ENCODE measurements at regions not wholly inside any gene's neighbourhood (a gene's known extent, or its start where the extent isn't known, plus 50 kb on each side); places are given as distances from the start of the nearest gene placed in this dataset.

GRCh38 chr16:66258916-66259845, 107.3 kb upstream of the CDH5 start:
- ChIA-PET CTCF (ENCODE audit: partially characterized antibody) (interaction anchor here (0.5 to 1.8 kb wide), 3 partner anchors 13 to 18 kb away, joined by 3 to 4 read pairs (median 3); no protein-coding TSS in a partner anchor), POLR2A (ENCODE audit: partially characterized antibody) (no interaction called here)
- no peak for FAIRE-seq
- TF ChIP-seq SIRT6 (IDR thresholded peaks at IDR 0.05; ENCODE audit: low read length): no peak
- TF ChIP-seq CTBP2 (IDR thresholded peaks at IDR 0.05; ENCODE audit: borderline replicate concordance, insufficient read depth, insufficient read length, low read length): no peak

More at GRCh38 chr16:66258916-66259845, 107.3 kb upstream of the CDH5 start:
- Histone ChIP-seq H4K20me1 (replicated peaks in 1 of 2; ENCODE audit: control insufficient read depth in 1 of 2, insufficient read depth in 2 of 2, low read length in 2 of 2) (no peaks in the 10 kb centered on the region), H3K4ac (replicated peaks; ENCODE audit: insufficient read length, low read depth, low read length) (no peak overlapping the region), H4K8ac (ENCODE audit: extremely low read depth, insufficient read depth, low read length) (no peak overlapping the region), H2BK12ac (ENCODE audit: low read depth, low read length) (peak overlapping the region; percentile 27; the same call in 1 of the 2 replicates), H2AK5ac (ENCODE audit: low read depth, low read length) (no peak overlapping the region), H3K4me3 (ENCODE audit: extremely low read depth in 1 of 4, insufficient read depth in 2 of 4, low read depth in 3 of 4, low read length in 4 of 4) (no peak overlapping the region), H3K14ac (ENCODE audit: insufficient read length) (no peak overlapping the region), H3K56ac (replicated peaks; ENCODE audit: insufficient read length, low read depth, low read length) (no peak overlapping the region), H2BK15ac (ENCODE audit: low read length) (no peak overlapping the region), H3K79me1 (ENCODE audit: low read depth, low read length) (no peaks in the 10 kb centered on the region), H3K27ac (ENCODE audit: low read depth, low read length) (no peak overlapping the region), H4K91ac (replicated peaks; ENCODE audit: insufficient read length, low read length) (no peak overlapping the region), H3K36me3 (ENCODE audit: control insufficient read depth in 2 of 4, insufficient read depth in 4 of 4, low read length in 3 of 4) (no peaks in the 10 kb centered on the region), H2BK120ac (replicated peaks; ENCODE audit: low read depth, low read length) (no peak overlapping the region), H3K18ac (ENCODE audit: extremely low read depth, low read length) (no peak overlapping the region), H3K4me1 (replicated peaks in 1 of 4; ENCODE audit: control insufficient read depth in 3 of 4, insufficient read depth in 4 of 4, low read length in 3 of 4) (no peaks in the 10 kb centered on the region), H4K5ac (ENCODE audit: insufficient read length, low read depth, low read length) (no peak overlapping the region), H3K23ac (ENCODE audit: insufficient read length) (no peak overlapping the region), H3K9ac (replicated peaks in 1 of 4; ENCODE audit: extremely low read depth in 1 of 4, low read depth in 3 of 4, low read length in 3 of 4) (no peak overlapping the region), H3K79me2 (ENCODE audit: control insufficient read depth in 1 of 2, insufficient read depth in 2 of 2, low read length in 2 of 2) (no peaks in the 10 kb centered on the region; a peak in 1 of 4 replicates), H3K27me3 (replicated peaks in 1 of 4; ENCODE audit: control insufficient read depth in 3 of 4, extremely low read depth in 1 of 4, insufficient read depth in 3 of 4, low read length in 3 of 4) (peaks cover 0 to 1% (median 0%) of the 10 kb centered on the region in 4 experiments; a peak in 1 of 7 replicates), H2AFZ (ENCODE audit: low read length) (no peak overlapping the region), H2BK20ac (ENCODE audit: low read length) (no peak overlapping the region), H3K9me3 (ENCODE audit: insufficient read depth in 2 of 2, low read depth in 1 of 2, low read length in 1 of 2) (no peaks in the 10 kb centered on the region), H2BK5ac (ENCODE audit: low read depth, low read length) (no peak overlapping the region), H3K23me2 (ENCODE audit: low read depth, low read length) (no peaks in the 10 kb centered on the region; the same call in 1 of the 2 replicates), H3K4me2 (ENCODE audit: insufficient read depth in 1 of 2, low read depth in 2 of 2, low read length in 2 of 2) (no peak overlapping the region)
- DNase-seq (ENCODE audit: low read depth in 1 of 2, low spot score in 2 of 2): no peak
- 90% methylated on average over 6 of the region's 6 CpGs; no CpG with 5 or more reads in 1 of the 2 experiments for WGBS, 2 experiments (ENCODE audit: extremely low coverage in 1 of 2, insufficient coverage in 1 of 2, insufficient read length in 1 of 2, insufficient replicate concordance in 2 of 2, low coverage in 1 of 2, low lambda C conversion rate in 2 of 2, missing lambda C conversion rate in 1 of 2)

Measured in H1 (cell line).